SK-N-SH treated with all-trans-retinoic acid at 6 μM for 48 hours (cell line): ENCODE measurements at regions not wholly inside any gene's neighbourhood (a gene's known extent, or its start where the extent isn't known, plus 50 kb on each side); places are given as distances from the start of the nearest gene placed in this dataset.

Source experiments
- ATAC-seq: fragments of 200-7000 bp; cut with Tn5 transposase; 3 replicates; pipeline ENCODE4 v1.9.1; 2020; ENCODE audit warnings: mild to moderate bottlenecking, moderate library complexity
- BACH2 ChIP-seq: fragments of 250-450 bp; sonication (Bioruptor Pico); IDR thresholded peaks from 2 replicates; pipeline ENCODE4 v1.9.0; 2021; ENCODE audit warnings: mild to moderate bottlenecking, borderline replicate concordance
- CREB5 ChIP-seq: fragments of 250-450 bp; sonication (Bioruptor Pico); IDR thresholded peaks from 2 replicates; pipeline ENCODE4 v1.5.1; 2020; ENCODE audit warnings: low read depth, mild to moderate bottlenecking, moderate library complexity
- CSDC2 ChIP-seq: fragments of 250-450 bp; sonication (Bioruptor Pico); IDR thresholded peaks from 2 replicates; pipeline ENCODE4 v1.5.0; 2020; ENCODE audit warnings: mild to moderate bottlenecking, moderate library complexity
- CSRNP3 ChIP-seq: fragments of 250-450 bp; sonication (Bioruptor Pico); IDR thresholded peaks from 2 replicates; pipeline ENCODE4 v1.5.1; 2021; ENCODE audit warnings: mild to moderate bottlenecking, moderate library complexity
- ESRRG ChIP-seq: fragments of 250-450 bp; sonication (Bioruptor Pico); IDR thresholded peaks from 2 replicates; pipeline ENCODE4 v1.6.1; 2021; ENCODE audit warnings: mild to moderate bottlenecking
- ISL1 ChIP-seq: fragments of 250-450 bp; sonication (Bioruptor Pico); IDR thresholded peaks from 2 replicates; pipeline ENCODE4 v2.1.2; 2022; ENCODE audit warnings: mild to moderate bottlenecking, moderate library complexity
- OSR1 ChIP-seq: fragments of 250-450 bp; sonication (Bioruptor Pico); IDR thresholded peaks from 2 replicates; pipeline ENCODE4 v1.8.0; 2022; ENCODE audit warnings: moderate library complexity, mild to moderate bottlenecking, inconsistent platforms
- PATZ1 ChIP-seq: fragments of 250-450 bp; sonication (Bioruptor Pico); IDR thresholded peaks from 2 replicates; pipeline ENCODE4 v1.8.0; 2020; ENCODE audit warnings: mild to moderate bottlenecking, moderate library complexity, borderline replicate concordance
- POU6F1 ChIP-seq: fragments of 250-450 bp; sonication (Bioruptor Pico); IDR thresholded peaks from 2 replicates; pipeline ENCODE4 v1.8.0; 2021; ENCODE audit warnings: low read depth, mild to moderate bottlenecking, moderate library complexity, borderline replicate concordance
- RARB ChIP-seq: fragments of 250-450 bp; sonication (Bioruptor Pico); IDR thresholded peaks from 2 replicates; pipeline ENCODE4 v1.8.0; 2021; ENCODE audit warnings: mild to moderate bottlenecking, moderate library complexity
- SNAI2 ChIP-seq: fragments of 250-450 bp; sonication (Bioruptor Pico); IDR thresholded peaks from 2 replicates; pipeline ENCODE4 v1.5.0; 2020; ENCODE audit warnings: mild to moderate bottlenecking, moderate library complexity
- TCF4 ChIP-seq: fragments of 250-450 bp; sonication (Bioruptor Pico); IDR thresholded peaks from 2 replicates; pipeline ENCODE4 v1.8.0; 2021; ENCODE audit warnings: mild to moderate bottlenecking, moderate library complexity, borderline replicate concordance
- TOX ChIP-seq: fragments of 250-450 bp; sonication (Bioruptor Pico); IDR thresholded peaks from 2 replicates; pipeline ENCODE4 v1.8.0; 2021; ENCODE audit warnings: mild to moderate bottlenecking, moderate library complexity, borderline replicate concordance
- TSHZ2 ChIP-seq: fragments of 250-450 bp; sonication (Bioruptor Pico); IDR thresholded peaks from 2 replicates; pipeline ENCODE4 v1.5.0; 2020; ENCODE audit warnings: mild to moderate bottlenecking, moderate library complexity
- ZC3H10 ChIP-seq: fragments of 250-450 bp; sonication (Bioruptor Pico); IDR thresholded peaks from 2 replicates; pipeline ENCODE4 v1.5.1; 2021; ENCODE audit warnings: mild to moderate bottlenecking, moderate library complexity
- ZFP3 ChIP-seq: fragments of 250-450 bp; sonication (Bioruptor Pico); IDR thresholded peaks from 2 replicates; pipeline ENCODE4 v1.5.0; 2020; ENCODE audit warnings: mild to moderate bottlenecking, moderate library complexity
- ZNF565 ChIP-seq: fragments of 450-650 bp; formaldehyde crosslinking; conservative IDR thresholded peaks from 2 replicates; pipeline ENCODE4 v1.5.0; 2020; ENCODE audit warnings: low read depth, mild to moderate bottlenecking, moderate library complexity
- ZNF70 ChIP-seq: fragments of 450-650 bp; formaldehyde crosslinking; IDR thresholded peaks from 2 replicates; pipeline ENCODE4 v1.5.0; 2020; ENCODE audit warnings: mild to moderate bottlenecking, moderate library complexity
- ZNF8 ChIP-seq: fragments of 450-650 bp; formaldehyde crosslinking; IDR thresholded peaks from 2 replicates; pipeline ENCODE4 v1.5.0; 2020; ENCODE audit warnings: mild to moderate bottlenecking, moderate library complexity

- TF ChIP-seq POU6F1: no peak
Measured at GRCh38 chr12:70122804-70123203, 120.4 kb upstream of the CNOT2 start (continued).

GRCh38 chr12:70149013-70149412, 94.2 kb upstream of the CNOT2 start:
- no peak for ATAC-seq
- TF ChIP-seq CSDC2 (CRISPR knock-in tag) (no peak), ISL1 (CRISPR knock-in tag) (no peak), ZC3H10 (CRISPR knock-in tag) (no peak), ZNF8 (CRISPR knock-in tag) (no peak)
- TF ChIP-seq, all 23 proteins: peak for 0

GRCh38 chr12:70149665-70150064, 93.6 kb upstream of the CNOT2 start:
- no peak for TF ChIP-seq ZC3H10 (CRISPR knock-in tag)
- TF ChIP-seq TCF4: no peak
- TF ChIP-seq ESRRG (CRISPR knock-in tag): no peak
- no peak for TF ChIP-seq ZNF70 (CRISPR knock-in tag)
- no peak for TF ChIP-seq CSRNP3 (CRISPR knock-in tag)
- no peak for TF ChIP-seq OSR1 (CRISPR knock-in tag)
- TF ChIP-seq ZFP3 (CRISPR knock-in tag): no peak
- TF ChIP-seq BACH2: no peak
- no peak for TF ChIP-seq TOX (CRISPR knock-in tag)
- ATAC-seq: no peak

- TF ChIP-seq TOX (CRISPR knock-in tag) (no peak), PATZ1 (CRISPR knock-in tag) (no peak), ZNF8 (CRISPR knock-in tag) (no peak), CSDC2 (CRISPR knock-in tag) (no peak), ISL1 (CRISPR knock-in tag) (no peak), RARB (CRISPR knock-in tag) (no peak), ZC3H10 (CRISPR knock-in tag) (no peak), ZNF565 (CRISPR knock-in tag) (no peak), BACH2 (no peak)
Measured at GRCh38 chr12:70150230-70150629, 93.0 kb upstream of the CNOT2 start.

GRCh38 chr12:70151993-70152392, 91.2 kb upstream of the CNOT2 start:
- no peak for ATAC-seq
- TF ChIP-seq CSDC2 (CRISPR knock-in tag): no peak
- TF ChIP-seq TSHZ2 (CRISPR knock-in tag): no peak
- TF ChIP-seq CSRNP3 (CRISPR knock-in tag): no peak
- TF ChIP-seq CREB5: no peak
- TF ChIP-seq SNAI2: no peak
- no peak for TF ChIP-seq ZNF70 (CRISPR knock-in tag)
- TF ChIP-seq OSR1 (CRISPR knock-in tag): no peak
- no peak for TF ChIP-seq ZC3H10 (CRISPR knock-in tag)

More at GRCh38 chr12:70150230-70150629, 93.0 kb upstream of the CNOT2 start:
- ATAC-seq: no peak
